Endodermal cell (in vitro differentiated cells): ENCODE measurements at regions not wholly inside any gene's neighbourhood (a gene's known extent, or its start where the extent isn't known, plus 50 kb on each side); places are given as distances from the start of the nearest gene placed in this dataset.

Experiments used
- DNase-seq: peaks from one replicate; pipeline ENCODE4 v3.0.0-alpha.2; 2017
- H3K27ac ChIP-seq: 2 replicates; pipeline ENCODE4 v1.5.1; 2013; ENCODE audit warnings: mild to moderate bottlenecking, low read depth, low read length, moderate library complexity
- H3K27me3 ChIP-seq: 2 replicates; pipeline ENCODE4 v1.6.1; 2013; ENCODE audit warnings: mild to moderate bottlenecking, low read length, moderate library complexity; ENCODE audit not compliant: insufficient read depth, control insufficient read depth, poor library complexity, severe bottlenecking
- H3K36me3 ChIP-seq: 2 replicates; pipeline ENCODE4 v1.7.0; 2013; ENCODE audit warnings: mild to moderate bottlenecking, low read length, moderate library complexity; ENCODE audit not compliant: control insufficient read depth, insufficient read depth
- H3K4me1 ChIP-seq: one replicate; pipeline ENCODE4 v1.7.0; 2013; ENCODE audit warnings: low read length; ENCODE audit not compliant: control insufficient read depth, insufficient read depth
- H3K4me3 ChIP-seq: 2 replicates; pipeline ENCODE4 v1.5.1; 2013; ENCODE audit warnings: mild to moderate bottlenecking, low read length, moderate library complexity
- H3K9ac ChIP-seq: 2 replicates; pipeline ENCODE4 v1.6.1; 2013; ENCODE audit warnings: mild to moderate bottlenecking, low read length, moderate library complexity; ENCODE audit not compliant: poor library complexity, severe bottlenecking; ENCODE audit errors: extremely low read depth
- H3K9me3 ChIP-seq: 2 replicates; pipeline ENCODE4 v1.6.1; 2013; ENCODE audit warnings: mild to moderate bottlenecking, low read length, moderate library complexity; ENCODE audit not compliant: control insufficient read depth
- H3K27ac Mint-ChIP-seq: 2 replicates; pipeline ENCODE4 v1.8.0; 2020; ENCODE audit warnings: mixed read lengths
- H3K27me3 Mint-ChIP-seq: 2 replicates; pipeline ENCODE4 v1.8.0; 2021; ENCODE audit warnings: mild to moderate bottlenecking, mixed read lengths; ENCODE audit not compliant: insufficient read depth
- H3K36me3 Mint-ChIP-seq: 2 replicates; pipeline ENCODE4 v1.8.0; 2020; ENCODE audit warnings: low read depth, mixed read lengths
- H3K4me1 Mint-ChIP-seq: 2 replicates; pipeline ENCODE4 v1.8.0; 2020; ENCODE audit warnings: mixed read lengths
- H3K4me3 Mint-ChIP-seq: 2 replicates; pipeline ENCODE4 v1.8.0; 2020; ENCODE audit warnings: mild to moderate bottlenecking, moderate library complexity, mixed read lengths
- H3K9me3 Mint-ChIP-seq: 2 replicates; pipeline ENCODE4 v1.8.0; 2020; ENCODE audit warnings: mild to moderate bottlenecking, mixed read lengths
- CTCF ChIP-seq: fragments of 200-600 bp; sonication (generic); conservative IDR thresholded peaks from 2 replicates; pipeline ENCODE4 v1.5.0; 2021; ENCODE audit warnings: antibody characterized with exemption, mild to moderate bottlenecking
- WGBS, 2 experiments: methylation state at CpG; one replicate each; pipeline versions ENCODE4 v1.1.5 to v1.1.7; 2013; ENCODE audit warnings: missing lambda C conversion rate in 2 of 2, mixed read lengths in 1 of 2; ENCODE audit not compliant: insufficient coverage in 1 of 2, insufficient read length in 1 of 2; 5-methylcytosine and 5-hydroxymethylcytosine counted together

- no peak for DNase-seq
- Histone ChIP-seq H3K9ac (no peak overlapping the region), H3K27me3 (no peaks in the 10 kb centered on the region), H3K27ac (no peak overlapping the region), H3K36me3 (no peaks in the 10 kb centered on the region), H3K4me3 (no peak overlapping the region), H3K4me1 (no peaks in the 10 kb centered on the region), H3K9me3 (no peaks in the 10 kb centered on the region)
- no peak for TF ChIP-seq CTCF
- peaks cover 2% of the 10 kb centered on the region for H3K27me3 Mint-ChIP-seq
- H3K27ac Mint-ChIP-seq, result no peak overlapping the region
- no peaks in the 10 kb centered on the region for H3K9me3 Mint-ChIP-seq
- H3K4me1 Mint-ChIP-seq, result peaks cover 4% of the 10 kb centered on the region
- WGBS, 2 experiments, result 89 to 100% methylated on average over 1 to 5 of the region's 5 CpGs
- no peak overlapping the region for H3K4me3 Mint-ChIP-seq
- H3K36me3 Mint-ChIP-seq, result no peaks in the 10 kb centered on the region
Measured at GRCh38 chr1:177708406-177708805, 261.5 kb downstream of the SEC16B start.

- TF ChIP-seq CTCF, result no peak
Measured at GRCh38 chr1:177706977-177707376, 262.9 kb downstream of the SEC16B start.

GRCh38 chr1:177705839-177706238, 264.0 kb downstream of the SEC16B start:
- H3K4me3 ChIP-seq, result no peak overlapping the region
- peaks cover 4% of the 10 kb centered on the region for H3K4me1 Mint-ChIP-seq
- H3K27me3 ChIP-seq, result no peaks in the 10 kb centered on the region
- no peak for TF ChIP-seq CTCF
- WGBS, 2 experiments, result 86% methylated on average over 5 of the region's 5 CpGs; no CpG with 5 or more reads in 1 of the 2 experiments
- no peaks in the 10 kb centered on the region for H3K36me3 ChIP-seq
- no peaks in the 10 kb centered on the region for H3K9me3 Mint-ChIP-seq
- no peak overlapping the region for H3K27ac Mint-ChIP-seq
- no peak for DNase-seq
- no peaks in the 10 kb centered on the region for H3K9me3 ChIP-seq
- H3K27me3 Mint-ChIP-seq, result no peaks in the 10 kb centered on the region
- H3K9ac ChIP-seq, result no peak overlapping the region
- H3K4me1 ChIP-seq, result no peaks in the 10 kb centered on the region
- no peak overlapping the region for H3K4me3 Mint-ChIP-seq
- no peaks in the 10 kb centered on the region for H3K36me3 Mint-ChIP-seq
- no peak overlapping the region for H3K27ac ChIP-seq

More at GRCh38 chr1:177706977-177707376, 262.9 kb downstream of the SEC16B start:
- Histone ChIP-seq H3K27ac (no peak overlapping the region), H3K27me3 (no peaks in the 10 kb centered on the region), H3K4me3 (no peak overlapping the region), H3K4me1 (no peaks in the 10 kb centered on the region), H3K36me3 (no peaks in the 10 kb centered on the region), H3K9ac (no peak overlapping the region), H3K9me3 (no peaks in the 10 kb centered on the region)
- Mint-ChIP-seq H3K9me3 (no peaks in the 10 kb centered on the region), H3K4me3 (no peak overlapping the region), H3K27me3 (no peaks in the 10 kb centered on the region), H3K4me1 (peaks cover 4% of the 10 kb centered on the region), H3K27ac (no peak overlapping the region), H3K36me3 (no peaks in the 10 kb centered on the region)
- DNase-seq, result no peak
- 87 to 100% methylated on average over 2 to 4 of the region's 4 CpGs for WGBS, 2 experiments
